Suprapubic skin (tissue), 4 donors: ENCODE measurements at regions not wholly inside any gene's neighbourhood (a gene's known extent, or its start where the extent isn't known, plus 50 kb on each side); places are given as distances from the start of the nearest gene placed in this dataset.

Experiments
- DNase-seq, 2 donors: peaks; one replicate each; pipeline ENCODE4 v3.0.0-alpha.2; 2019; ENCODE audit warnings: low spot score in 2 of 2
- H3K27ac ChIP-seq: fragments of 200-600 bp; sonication (generic); one replicate; pipeline ENCODE4 v1.5.1; 2019
- H3K27me3 ChIP-seq: fragments of 200-600 bp; sonication (generic); one replicate; pipeline ENCODE4 v1.5.1; 2019
- H3K36me3 ChIP-seq: fragments of 200-600 bp; sonication (generic); one replicate; pipeline ENCODE4 v1.5.1; 2019
- H3K4me1 ChIP-seq: fragments of 200-600 bp; sonication (generic); one replicate; pipeline ENCODE4 v1.5.1; 2019
- H3K4me3 ChIP-seq: fragments of 200-600 bp; sonication (generic); one replicate; pipeline ENCODE4 v1.5.1; 2019; ENCODE audit warnings: mild to moderate bottlenecking
- H3K9me3 ChIP-seq: fragments of 200-600 bp; sonication (generic); one replicate; pipeline ENCODE4 v1.5.1; 2019
- EP300 ChIP-seq: sonication (generic); formaldehyde crosslinking; IDR thresholded peaks from one replicate; pipeline ENCODE4 v1.6.1; 2017; ENCODE audit warnings: antibody characterized with exemption
- POLR2A ChIP-seq, 2 donors: fragments of 450-650 bp; IDR thresholded peaks; one replicate each; pipeline ENCODE4 v1.6.1; 2017; ENCODE audit warnings: antibody characterized with exemption in 2 of 2, mild to moderate bottlenecking in 2 of 2, moderate library complexity in 2 of 2
- POLR2AphosphoS5 ChIP-seq, 3 donors: sonication (generic); formaldehyde crosslinking; IDR thresholded peaks; one replicate each; pipeline ENCODE4 v1.6.1; 2017; ENCODE audit warnings: antibody characterized with exemption in 3 of 3
- WGBS: methylation state at CpG from one replicate; pipeline ENCODE4 v1.1.5; 2018; 5-methylcytosine and 5-hydroxymethylcytosine counted together
- TF ChIP-seq, protein P1 (sequence below), 2 donors: fragments of 200-600 bp in 1 of 2; fragments of 450-650 bp in 1 of 2; sonication (generic) in 1 of 2; IDR thresholded peaks; one replicate each; pipeline ENCODE4 v1.5.1; 2016 to 2019; ENCODE audit warnings: antibody characterized with exemption in 2 of 2, mild to moderate bottlenecking in 1 of 2, moderate library complexity in 1 of 2

GRCh38 chr7:46932306-46932675 is 649.6 kb downstream of the TNS3 start:
- TF ChIP-seq EP300 (no peak), POLR2AphosphoS5 (IDR thresholded peaks at IDR 0.05) (no peak), POLR2A (IDR thresholded peaks at IDR 0.05) (no peak)
- TF ChIP-seq, protein P1, sequence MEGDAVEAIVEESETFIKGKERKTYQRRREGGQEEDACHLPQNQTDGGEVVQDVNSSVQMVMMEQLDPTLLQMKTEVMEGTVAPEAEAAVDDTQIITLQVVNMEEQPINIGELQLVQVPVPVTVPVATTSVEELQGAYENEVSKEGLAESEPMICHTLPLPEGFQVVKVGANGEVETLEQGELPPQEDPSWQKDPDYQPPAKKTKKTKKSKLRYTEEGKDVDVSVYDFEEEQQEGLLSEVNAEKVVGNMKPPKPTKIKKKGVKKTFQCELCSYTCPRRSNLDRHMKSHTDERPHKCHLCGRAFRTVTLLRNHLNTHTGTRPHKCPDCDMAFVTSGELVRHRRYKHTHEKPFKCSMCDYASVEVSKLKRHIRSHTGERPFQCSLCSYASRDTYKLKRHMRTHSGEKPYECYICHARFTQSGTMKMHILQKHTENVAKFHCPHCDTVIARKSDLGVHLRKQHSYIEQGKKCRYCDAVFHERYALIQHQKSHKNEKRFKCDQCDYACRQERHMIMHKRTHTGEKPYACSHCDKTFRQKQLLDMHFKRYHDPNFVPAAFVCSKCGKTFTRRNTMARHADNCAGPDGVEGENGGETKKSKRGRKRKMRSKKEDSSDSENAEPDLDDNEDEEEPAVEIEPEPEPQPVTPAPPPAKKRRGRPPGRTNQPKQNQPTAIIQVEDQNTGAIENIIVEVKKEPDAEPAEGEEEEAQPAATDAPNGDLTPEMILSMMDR (IDR thresholded peaks at IDR 0.05): no peak
- WGBS: 19% methylated on average over 1 of the region's 1 CpG
- no peaks in the 10 kb centered on the region for H3K27me3 ChIP-seq
- no peak overlapping the region for H3K27ac ChIP-seq
- no peak for DNase-seq
- H3K4me3 ChIP-seq: no peak overlapping the region
- no peaks in the 10 kb centered on the region for H3K9me3 ChIP-seq
- H3K4me1 ChIP-seq: peaks cover 26% of the 10 kb centered on the region
- H3K36me3 ChIP-seq: no peaks in the 10 kb centered on the region

- TF ChIP-seq EP300 (no peak), POLR2A (IDR thresholded peaks at IDR 0.05) (no peak), POLR2AphosphoS5 (IDR thresholded peaks at IDR 0.05) (no peak)
- TF ChIP-seq, protein P1 (IDR thresholded peaks at IDR 0.05): no peak
- H3K27me3 ChIP-seq: no peaks in the 10 kb centered on the region
- H3K9me3 ChIP-seq: no peaks in the 10 kb centered on the region
- no peak for DNase-seq
- WGBS: 31% methylated on average over 3 of the region's 3 CpGs
- no peak overlapping the region for H3K4me3 ChIP-seq
- H3K27ac ChIP-seq: no peak overlapping the region
- no peaks in the 10 kb centered on the region for H3K36me3 ChIP-seq
- H3K4me1 ChIP-seq: peaks cover 26% of the 10 kb centered on the region
Observed at GRCh38 chr7:46930366-46930765, 651.5 kb downstream of the TNS3 start.

DNA sequence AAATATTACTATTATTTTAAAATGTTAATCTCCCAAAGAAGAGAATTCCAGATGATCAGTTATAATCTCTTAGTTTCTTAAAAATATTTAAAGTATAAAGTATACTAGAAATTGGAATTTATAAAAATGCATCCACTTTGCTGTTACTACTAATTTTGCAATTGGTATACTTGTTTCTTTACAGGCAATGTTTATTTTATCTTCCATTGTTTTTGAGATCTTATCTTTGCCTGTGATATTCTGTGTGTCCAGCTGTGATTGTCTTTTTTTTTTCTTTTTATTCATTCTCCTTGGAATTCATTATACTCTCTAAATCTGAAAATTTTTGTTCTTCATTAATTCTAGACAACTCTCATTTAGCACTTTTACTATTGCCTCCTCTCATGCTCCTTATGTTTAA is 652.6 kb downstream of the TNS3 start:
- Histone ChIP-seq H3K4me3 (no peak overlapping the region), H3K27me3 (no peaks in the 10 kb centered on the region), H3K36me3 (no peaks in the 10 kb centered on the region), H3K27ac (no peak overlapping the region), H3K4me1 (peaks cover 24% of the 10 kb centered on the region), H3K9me3 (no peaks in the 10 kb centered on the region)
- TF ChIP-seq POLR2AphosphoS5 (IDR thresholded peaks at IDR 0.05): no peak
- no peak for TF ChIP-seq POLR2A (IDR thresholded peaks at IDR 0.05)
- no peak for TF ChIP-seq EP300
- TF ChIP-seq, protein P1 (IDR thresholded peaks at IDR 0.05): no peak
- DNase-seq: no peak

- Histone ChIP-seq H3K9me3 (no peaks in the 10 kb centered on the region), H3K4me1 (peaks cover 21% of the 10 kb centered on the region)
- WGBS: 56% methylated on average over 4 of the region's 4 CpGs
Observed at GRCh38 chr7:46928719-46929118, 653.2 kb downstream of the TNS3 start.

DNA sequence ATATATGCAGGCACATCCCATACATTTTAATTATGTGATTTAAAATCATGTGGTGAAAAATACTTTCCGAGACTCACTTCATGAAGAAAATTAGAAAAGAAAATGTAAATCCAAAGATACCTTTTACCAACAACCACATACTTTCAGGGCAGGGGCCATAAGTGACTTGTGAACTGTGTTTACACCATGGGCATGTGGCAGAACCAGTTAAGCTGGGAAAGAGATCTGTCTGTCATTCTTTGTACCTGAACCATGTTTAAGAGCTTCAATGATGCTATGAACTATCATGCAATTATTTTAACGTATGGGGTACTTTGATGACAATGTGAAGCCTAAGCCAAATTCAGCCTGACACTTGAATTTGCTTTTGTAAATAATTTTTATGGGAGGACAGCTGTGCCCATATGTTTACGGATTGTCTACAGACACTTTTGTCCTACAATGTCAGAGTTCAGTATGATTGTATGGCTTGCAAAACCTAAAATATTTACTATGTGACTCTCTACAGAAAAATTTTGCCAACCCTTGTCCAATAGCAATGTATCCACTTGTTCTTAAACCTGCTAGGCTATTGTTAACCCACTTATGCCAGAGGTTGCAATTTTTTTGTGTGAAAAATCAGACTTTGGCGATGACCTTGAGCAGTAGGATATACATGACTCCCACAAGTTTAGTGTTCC is 654.6 kb downstream of the TNS3 start:
- no peak overlapping the region for H3K27ac ChIP-seq
- no peak for DNase-seq
- H3K9me3 ChIP-seq: no peaks in the 10 kb centered on the region
- H3K27me3 ChIP-seq: no peaks in the 10 kb centered on the region
- peaks cover 8% of the 10 kb centered on the region for H3K4me1 ChIP-seq
- no peaks in the 10 kb centered on the region for H3K36me3 ChIP-seq
- no peak overlapping the region for H3K4me3 ChIP-seq
- TF ChIP-seq, protein P1 (IDR thresholded peaks at IDR 0.05): no peak
- TF ChIP-seq EP300 (no peak), POLR2AphosphoS5 (IDR thresholded peaks at IDR 0.05) (no peak), POLR2A (IDR thresholded peaks at IDR 0.05) (no peak)
- WGBS: 91% methylated on average over 4 of the region's 4 CpGs

More at GRCh38 chr7:46928719-46929118, 653.2 kb downstream of the TNS3 start:
- Histone ChIP-seq H3K27me3 (no peaks in the 10 kb centered on the region), H3K4me3 (no peak overlapping the region), H3K36me3 (no peaks in the 10 kb centered on the region), H3K27ac (no peak overlapping the region)
- no peak for TF ChIP-seq POLR2AphosphoS5 (IDR thresholded peaks at IDR 0.05)
- no peak for TF ChIP-seq POLR2A (IDR thresholded peaks at IDR 0.05)
- TF ChIP-seq EP300: no peak
- TF ChIP-seq, protein P1 (IDR thresholded peaks at IDR 0.05): no peak
- no peak for DNase-seq
